T-cell (primary cell): ENCODE measurements at regions not wholly inside any gene's neighbourhood (a gene's known extent, or its start where the extent isn't known, plus 50 kb on each side); places are given as distances from the start of the nearest gene placed in this dataset.
"Not testable (repeated sequence)": the region's sequence is repeated elsewhere in the genome, so short reads cannot be mapped to it uniquely, and the experiment has no call there.

Experiments used
- ATAC-seq, 4 experiments: fragments of 200-7000 bp in 3 of 4; fragments of 150-1000 bp in 1 of 4; cut with Tn5 transposase; replicated peaks in 1 of 4; 1 replicate in 3 of 4; 2 replicates in 1 of 4; pipeline ENCODE4 v1.10.0; 2021; ENCODE audit warnings: moderate library complexity in 3 of 4, mild to moderate bottlenecking in 2 of 4, moderate number of reproducible peaks in 1 of 4
- CTCF ChIA-PET, 2 donors: fragments of 300-600 bp; sonication (Branson Sonifier 250); formaldehyde crosslinking; loops; one replicate each; lab custom pipeline; 2022; ENCODE audit warnings: antibody characterized with exemption in 2 of 2; lab: Charles Lee
- POLR2A ChIA-PET, 2 donors: fragments of 300-600 bp; sonication (Branson Sonifier 250); formaldehyde crosslinking; loops; one replicate each; lab custom pipeline; 2022; ENCODE audit warnings: antibody characterized with exemption in 2 of 2; lab: Charles Lee
- DNase-seq, 35 experiments: peaks; one replicate each; pipeline versions ENCODE4 v3.0.0 to v3.0.0-alpha.2; 2013 to 2023
- H3K27ac ChIP-seq: one replicate; pipeline ENCODE4 v1.5.1; 2013; ENCODE audit warnings: low read length
- H3K27me3 ChIP-seq, 2 experiments: replicated peaks in 1 of 2; 1 replicate in 1 of 2; 2 replicates in 1 of 2; pipeline versions ENCODE4 v1.6.1 to v1.7.0; 2013; ENCODE audit warnings: low read length in 1 of 2, mixed read lengths in 1 of 2; ENCODE audit not compliant: control insufficient read depth in 2 of 2, insufficient read depth in 2 of 2; ENCODE audit errors: extremely low read depth in 1 of 2
- H3K36me3 ChIP-seq, 2 donors: 1 replicate in 1 of 2; 2 replicates in 1 of 2; pipeline versions ENCODE4 v1.6.1 to v1.7.0; 2013; ENCODE audit warnings: low read length in 1 of 2; ENCODE audit not compliant: control insufficient read depth in 2 of 2, insufficient read depth in 1 of 2; ENCODE audit errors: extremely low read depth in 1 of 2
- H3K4me1 ChIP-seq, 2 experiments: 1 replicate in 1 of 2; 2 replicates in 1 of 2; pipeline versions ENCODE4 v1.6.1 to v1.7.0; 2013; ENCODE audit warnings: low read length in 2 of 2, mixed read lengths in 1 of 2; ENCODE audit not compliant: insufficient read depth in 2 of 2, control insufficient read depth in 1 of 2; ENCODE audit errors: extremely low read depth in 1 of 2
- H3K4me3 ChIP-seq, 2 donors: 1 replicate in 1 of 2; 2 replicates in 1 of 2; pipeline versions ENCODE4 v1.5.1 to v1.7.0; 2013; ENCODE audit warnings: mild to moderate bottlenecking in 2 of 2, low read length in 1 of 2, moderate library complexity in 1 of 2; ENCODE audit not compliant: control insufficient read depth in 1 of 2; ENCODE audit errors: extremely low read depth in 1 of 2
- H3K9me3 ChIP-seq: 2 replicates; pipeline ENCODE4 v1.7.0; 2013
- H3K27ac Mint-ChIP-seq, 2 donors: one replicate each; pipeline ENCODE4 v1.8.0; 2020 to 2021; ENCODE audit warnings: mild to moderate bottlenecking in 2 of 2, mixed read lengths in 2 of 2
- H3K27me3 Mint-ChIP-seq, 2 donors: one replicate each; pipeline ENCODE4 v1.8.0; 2021 to 2022; ENCODE audit warnings: mixed read lengths in 2 of 2
- H3K36me3 Mint-ChIP-seq: one replicate; pipeline ENCODE4 v1.8.0; 2021; ENCODE audit warnings: mixed read lengths
- H3K4me1 Mint-ChIP-seq, 3 donors: one replicate each; pipeline ENCODE4 v1.8.0; 2020 to 2022; ENCODE audit warnings: mixed read lengths in 3 of 3, mild to moderate bottlenecking in 1 of 3
- H3K4me3 Mint-ChIP-seq, 3 donors: one replicate each; pipeline ENCODE4 v1.8.0; 2020 to 2022; ENCODE audit warnings: mild to moderate bottlenecking in 3 of 3, mixed read lengths in 3 of 3, moderate library complexity in 3 of 3
- H3K9me3 Mint-ChIP-seq, 3 donors: one replicate each; pipeline ENCODE4 v1.8.0; 2020 to 2022; ENCODE audit warnings: mixed read lengths in 3 of 3
- WGBS: methylation state at CpG from one replicate; pipeline ENCODE4 v1.1.5; 2013; ENCODE audit warnings: missing lambda C conversion rate; ENCODE audit not compliant: insufficient coverage; 5-methylcytosine and 5-hydroxymethylcytosine counted together

DNA sequence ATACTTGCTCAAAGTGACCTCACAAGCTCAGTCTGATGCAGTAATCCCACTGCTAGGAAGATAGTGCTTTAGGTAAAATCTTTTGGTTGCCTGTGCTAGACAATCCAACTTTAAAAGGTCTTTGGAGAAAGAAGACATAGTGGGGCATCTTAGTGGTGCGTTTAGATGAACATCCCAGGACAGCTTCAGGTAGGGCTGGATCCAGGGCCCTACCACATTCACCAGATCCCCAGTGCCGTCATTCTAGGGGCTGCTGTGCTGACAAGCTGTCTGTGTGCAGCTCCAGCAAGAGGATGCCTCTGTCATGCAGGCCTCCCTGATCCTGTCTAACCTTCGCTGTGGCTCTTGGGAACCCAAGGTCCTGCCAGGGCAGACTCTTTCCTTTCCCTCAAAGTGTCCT, 100.7 kb upstream of the EIF5 start:
- Mint-ChIP-seq H3K27ac (no peak overlapping the region), H3K4me3 (no peak overlapping the region), H3K9me3 (peaks cover 5 to 20% (median 12%) of the 10 kb centered on the region in 3 donors), H3K36me3 (no peaks in the 10 kb centered on the region), H3K27me3 (peaks cover 26 to 28% of the 10 kb centered on the region in 2 donors), H3K4me1 (no peaks in the 10 kb centered on the region)
- H3K27me3 ChIP-seq: peaks cover 0 to 43% of the 10 kb centered on the region in 2 experiments
- POLR2A ChIA-PET: no interaction called here
- H3K9me3 ChIP-seq: no peaks in the 10 kb centered on the region
- no peaks in the 10 kb centered on the region for H3K4me1 ChIP-seq
- no peak overlapping the region for H3K4me3 ChIP-seq
- DNase-seq (no peak), ATAC-seq (no peak)
- 75% methylated on average over 3 of the region's 3 CpGs for WGBS
- H3K36me3 ChIP-seq: no peaks in the 10 kb centered on the region
- CTCF ChIA-PET: no interaction called here
- no peak overlapping the region for H3K27ac ChIP-seq

- H3K9me3 ChIP-seq, POLR2A ChIA-PET, H3K4me1 Mint-ChIP-seq, H3K4me3 Mint-ChIP-seq, ATAC-seq, H3K4me1 ChIP-seq, DNase-seq, H3K4me3 ChIP-seq, H3K27ac ChIP-seq, H3K36me3 Mint-ChIP-seq, H3K36me3 ChIP-seq, H3K27ac Mint-ChIP-seq: not testable (repeated sequence)
- WGBS: no CpG with 5 or more reads among the region's 9 CpGs
- Mint-ChIP-seq H3K9me3 (peaks cover 7 to 32% (median 23%) of the 10 kb centered on the region in 3 donors), H3K27me3 (peaks cover 24% of the 10 kb centered on the region in 2 donors)
- H3K27me3 ChIP-seq: peaks cover 0 to 33% of the 10 kb centered on the region in 2 experiments
- CTCF ChIA-PET: interaction anchor here in 1 of 2 donors (0.6 kb wide), 1 partner anchor 15 kb away, joined by 3 read pairs; no protein-coding TSS in a partner anchor
Observed at GRCh38 chr14:103234826-103235225, 99.2 kb upstream of the EIF5 start.

DNA sequence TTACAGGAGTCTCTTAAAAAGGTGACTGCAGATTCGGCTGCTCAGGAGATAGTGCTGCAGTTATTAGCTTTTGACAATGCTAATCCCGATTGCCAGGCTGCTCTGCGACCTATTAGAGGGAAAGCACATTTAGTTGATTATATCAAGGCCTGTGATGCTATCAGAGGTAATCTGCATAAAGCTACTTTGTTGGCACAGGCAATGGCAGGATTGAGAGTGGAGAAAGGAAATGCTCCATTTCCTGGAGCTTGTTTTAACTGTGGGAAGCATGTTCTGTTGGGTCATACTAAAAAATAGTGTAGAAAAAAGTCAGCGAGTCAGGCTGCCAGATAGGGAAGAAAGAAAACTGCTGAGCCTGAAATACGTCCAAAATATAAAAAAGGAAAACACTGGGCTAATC, 98.5 kb upstream of the EIF5 start:
- H3K36me3 Mint-ChIP-seq, ATAC-seq, H3K4me1 Mint-ChIP-seq, H3K27ac ChIP-seq, POLR2A ChIA-PET, H3K4me3 ChIP-seq, H3K36me3 ChIP-seq, H3K9me3 ChIP-seq, H3K4me1 ChIP-seq, H3K27ac Mint-ChIP-seq, H3K4me3 Mint-ChIP-seq, DNase-seq: not testable (repeated sequence)
- WGBS: 62% methylated on average over 5 of the region's 5 CpGs
- Mint-ChIP-seq H3K27me3 (peaks cover 22 to 24% of the 10 kb centered on the region in 2 donors), H3K9me3 (peaks cover 7 to 34% (median 25%) of the 10 kb centered on the region in 3 donors)
- CTCF ChIA-PET: interaction anchor here in 1 of 2 donors (0.6 kb wide), 1 partner anchor 16 kb away, joined by 3 read pairs; no protein-coding TSS in a partner anchor
- peaks cover 0 to 27% of the 10 kb centered on the region in 2 experiments for H3K27me3 ChIP-seq

- no peak overlapping the region for H3K4me3 ChIP-seq
- H3K4me1 ChIP-seq: no peaks in the 10 kb centered on the region
- DNase-seq (no peak), ATAC-seq (no peak)
- 68% methylated on average over 4 of the region's 6 CpGs for WGBS
- H3K36me3 ChIP-seq: no peaks in the 10 kb centered on the region
- Mint-ChIP-seq H3K4me3 (no peak overlapping the region), H3K27ac (no peak overlapping the region), H3K36me3 (no peaks in the 10 kb centered on the region), H3K27me3 (peaks cover 24 to 34% of the 10 kb centered on the region in 2 donors), H3K9me3 (peaks cover 7 to 40% (median 25%) of the 10 kb centered on the region in 3 donors), H3K4me1 (no peaks in the 10 kb centered on the region)
- ChIA-PET CTCF (no interaction called here), POLR2A (no interaction called here)
- peaks cover 0 to 12% of the 10 kb centered on the region in 2 experiments for H3K27me3 ChIP-seq
- H3K9me3 ChIP-seq: no peaks in the 10 kb centered on the region
- H3K27ac ChIP-seq: no peak overlapping the region
Observed at GRCh38 chr14:103239751-103240150, 94.3 kb upstream of the EIF5 start.

DNA sequence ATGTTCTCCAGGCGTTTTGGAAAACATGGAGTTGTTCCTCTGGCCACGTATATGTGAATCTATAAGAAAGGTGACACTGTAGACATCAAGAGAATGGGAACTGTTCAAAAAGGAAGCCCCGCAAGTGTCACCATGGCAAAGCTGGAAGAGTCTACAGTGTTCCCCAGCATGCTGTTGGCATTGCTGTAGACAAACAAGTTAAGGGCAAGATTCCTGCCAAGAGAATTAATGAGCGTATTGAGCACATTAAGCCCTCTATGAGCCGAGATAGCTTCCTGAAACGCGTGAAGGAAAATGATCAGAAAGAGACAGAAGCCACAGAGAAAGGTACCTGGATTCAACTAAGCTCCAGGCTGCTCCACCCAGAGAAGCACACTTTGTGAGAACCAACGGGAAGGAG, 92.5 kb upstream of the EIF5 start:
- ATAC-seq (no peak), DNase-seq (no peak)
- H3K9me3 Mint-ChIP-seq: peaks cover 7 to 34% (median 25%) of the 10 kb centered on the region in 3 donors
- CTCF ChIA-PET: no interaction called here
- H3K36me3 Mint-ChIP-seq: no peaks in the 10 kb centered on the region
- Histone ChIP-seq H3K4me3 (no peak overlapping the region), H3K4me1 (no peaks in the 10 kb centered on the region), H3K27ac (no peak overlapping the region), H3K27me3 (peaks cover 0 to 18% of the 10 kb centered on the region in 2 experiments), H3K36me3 (no peaks in the 10 kb centered on the region), H3K9me3 (no peaks in the 10 kb centered on the region)
- 86% methylated on average over 8 of the region's 8 CpGs for WGBS
- no peak overlapping the region for H3K4me3 Mint-ChIP-seq
- H3K4me1 Mint-ChIP-seq: no peaks in the 10 kb centered on the region
- H3K27me3 Mint-ChIP-seq: peaks cover 22 to 26% of the 10 kb centered on the region in 2 donors
- H3K27ac Mint-ChIP-seq: no peak overlapping the region
- POLR2A ChIA-PET: no interaction called here

DNA sequence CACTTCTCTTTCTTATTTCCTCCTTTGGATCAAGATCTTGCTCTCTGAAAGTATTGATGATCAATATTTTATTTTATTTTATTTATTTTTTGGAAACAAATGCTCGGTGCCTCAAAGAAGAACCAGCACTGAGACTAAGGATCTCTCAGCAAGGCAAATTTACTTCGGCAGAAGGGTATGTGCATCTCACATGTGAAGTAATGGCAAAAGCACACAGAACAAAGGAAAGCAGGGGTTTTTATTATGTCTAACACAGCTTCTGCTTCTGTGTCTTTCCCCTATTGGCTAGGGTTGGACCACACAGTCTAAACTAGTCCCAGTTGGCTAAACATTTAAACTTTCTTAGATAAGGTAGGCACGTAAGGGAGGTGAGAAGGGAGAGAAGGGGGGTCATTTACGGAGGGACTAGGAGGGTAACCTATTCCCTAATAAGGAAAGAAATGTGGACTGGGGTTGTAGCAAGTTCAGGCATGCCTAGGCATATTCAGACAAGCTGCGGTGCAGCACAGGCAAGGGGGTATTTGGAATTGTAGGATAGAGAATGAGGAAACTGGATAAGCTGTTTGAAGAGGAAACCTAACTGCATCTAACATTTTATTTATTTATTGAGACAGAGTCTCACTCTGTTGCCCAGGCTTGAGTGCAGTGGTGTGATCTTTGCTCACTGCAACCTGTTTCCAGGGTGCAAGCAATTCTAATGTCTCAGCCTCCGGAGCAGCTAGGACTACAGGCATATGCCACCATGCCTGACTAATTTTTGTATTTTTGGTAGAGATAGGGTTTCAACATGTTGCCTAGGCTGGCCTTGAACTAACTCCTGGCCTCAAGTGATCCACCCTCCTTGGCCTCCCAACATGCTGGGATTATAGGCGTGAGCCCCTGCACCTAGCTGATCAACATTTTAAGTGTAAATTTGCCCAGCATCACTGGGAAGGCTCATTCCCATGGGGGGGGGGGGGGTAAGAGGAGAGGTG, 90.0 kb upstream of the EIF5 start:
- POLR2A ChIA-PET: no interaction called here
- no peaks in the 10 kb centered on the region for H3K4me1 Mint-ChIP-seq
- peaks cover 0 to 13% (median 7%) of the 10 kb centered on the region in 3 donors for H3K9me3 Mint-ChIP-seq
- peaks cover 0 to 22% of the 10 kb centered on the region in 2 experiments for H3K27me3 ChIP-seq
- WGBS: 92% methylated on average over 3 of the region's 7 CpGs
- ATAC-seq: no peak
- H3K9me3 ChIP-seq: no peaks in the 10 kb centered on the region
- DNase-seq: no peak
- no peak overlapping the region for H3K27ac ChIP-seq
- CTCF ChIA-PET: interaction anchor here in 1 of 2 donors (0.7 kb wide), 1 partner anchor 169 kb away, joined by 6 read pairs; no protein-coding TSS in a partner anchor
- H3K4me3 Mint-ChIP-seq: no peak overlapping the region
- no peaks in the 10 kb centered on the region for H3K36me3 ChIP-seq
- no peak overlapping the region for H3K27ac Mint-ChIP-seq
- H3K27me3 Mint-ChIP-seq: peaks cover 26 to 33% of the 10 kb centered on the region in 2 donors
- H3K4me1 ChIP-seq: no peaks in the 10 kb centered on the region
- no peak overlapping the region for H3K4me3 ChIP-seq
- no peaks in the 10 kb centered on the region for H3K36me3 Mint-ChIP-seq
